KBM-7 (cell line): ENCODE measurements at regions not wholly inside any gene's neighbourhood (a gene's known extent, or its start where the extent isn't known, plus 50 kb on each side); places are given as distances from the start of the nearest gene placed in this dataset.
"Not testable (repeated sequence)": the region's sequence is repeated elsewhere in the genome, so short reads cannot be mapped to it uniquely, and the experiment has no call there.

ENCODE experiments used
- DNase-seq: peaks from one replicate; pipeline ENCODE4 v3.0.0-alpha.2; 2015
- in situ Hi-C: fragments of 300-500 bp; cut with MboI; formaldehyde crosslinking; loops from 2 replicates; pipeline ENCODE4 v1.14.3; 2020; ENCODE audit warnings: low sequenced_read_pairs, low pct_unique_long_range_greater_than_20kb, mixed read lengths

DNA sequence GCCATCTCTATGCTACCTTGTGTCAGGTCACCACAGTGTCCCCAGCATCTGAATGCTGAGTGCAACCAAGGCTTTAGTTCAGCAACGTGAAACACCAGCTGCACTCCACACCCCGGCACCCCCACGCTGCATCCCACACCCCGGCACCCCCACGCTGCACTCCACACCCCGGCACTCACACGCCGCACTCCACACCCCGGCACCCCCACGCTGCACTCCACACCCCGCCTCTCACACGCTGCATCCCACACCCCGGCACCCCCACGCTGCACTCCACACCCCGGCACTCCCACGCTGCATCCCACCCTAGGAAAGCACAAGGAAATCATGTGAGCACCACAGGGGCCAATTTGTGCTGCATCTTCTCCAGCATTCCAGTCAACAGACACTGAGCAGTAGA, 199.8 kb upstream of the FRG1 start:
- in situ Hi-C loops = no loop called here
- no peak for DNase-seq

DNA sequence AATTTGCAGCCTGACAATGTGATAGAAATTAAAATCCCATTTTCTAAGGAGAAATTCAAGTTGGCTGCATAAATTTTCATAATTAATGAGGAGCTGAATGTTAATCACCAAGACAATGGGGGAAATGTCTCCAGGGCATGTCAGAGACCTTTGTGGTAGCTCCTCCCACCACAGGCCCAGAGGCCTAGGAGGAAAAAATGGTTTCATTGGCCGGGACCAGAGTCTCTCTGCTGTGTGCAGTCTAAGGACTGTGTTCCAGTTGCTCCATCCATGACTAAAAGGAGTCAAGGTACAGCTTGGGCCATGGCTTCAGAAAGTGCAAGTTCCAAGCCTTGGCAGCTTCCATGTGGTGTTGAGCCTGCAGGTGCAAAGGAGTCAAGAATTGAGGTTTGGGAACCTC, 187.6 kb upstream of the FRG1 start:
- DNase-seq, in situ Hi-C loops: not testable (repeated sequence)

DNA sequence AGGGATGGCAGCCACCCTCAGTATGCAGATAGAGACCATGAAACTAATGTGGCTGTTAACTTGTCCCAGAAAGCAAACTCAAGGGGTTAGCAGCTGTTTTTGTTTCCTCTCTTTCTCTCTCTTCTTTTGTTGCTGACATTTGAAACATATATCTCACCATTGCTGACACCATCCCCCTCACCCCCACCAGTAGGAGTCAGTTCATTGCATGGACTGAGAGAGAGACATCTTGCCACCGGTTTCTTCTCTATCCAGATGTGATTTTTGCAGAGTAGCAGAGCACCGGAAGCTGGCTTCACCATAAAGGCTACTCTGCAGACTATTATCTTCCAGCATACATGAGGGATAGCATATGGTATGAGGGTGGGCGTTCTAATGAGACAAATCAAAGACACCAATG, 177.1 kb upstream of the FRG1 start:
- in situ Hi-C loops = no loop called here
- DNase-seq = no peak

DNA sequence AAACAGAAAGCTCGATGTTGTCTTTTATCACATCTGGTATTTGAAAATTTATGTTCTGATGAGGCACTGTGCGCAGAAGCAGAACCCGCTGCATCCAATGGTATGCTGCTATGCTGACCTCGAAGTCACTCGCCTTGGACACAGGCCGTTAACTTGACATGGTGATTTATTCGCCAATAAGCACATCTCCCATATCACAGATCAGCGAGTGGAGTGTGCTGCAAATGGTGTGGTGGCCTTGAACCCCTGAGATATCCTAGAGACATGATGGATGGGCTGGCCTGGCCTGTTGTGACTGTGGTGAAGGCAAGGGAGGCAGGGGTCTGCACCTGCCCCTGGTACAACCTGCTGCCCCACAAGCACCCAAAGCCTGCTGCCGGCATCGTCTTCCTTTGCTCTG, 175.4 kb upstream of the FRG1 start:
- DNase-seq = no peak
- in situ Hi-C loops = no loop called here

DNA sequence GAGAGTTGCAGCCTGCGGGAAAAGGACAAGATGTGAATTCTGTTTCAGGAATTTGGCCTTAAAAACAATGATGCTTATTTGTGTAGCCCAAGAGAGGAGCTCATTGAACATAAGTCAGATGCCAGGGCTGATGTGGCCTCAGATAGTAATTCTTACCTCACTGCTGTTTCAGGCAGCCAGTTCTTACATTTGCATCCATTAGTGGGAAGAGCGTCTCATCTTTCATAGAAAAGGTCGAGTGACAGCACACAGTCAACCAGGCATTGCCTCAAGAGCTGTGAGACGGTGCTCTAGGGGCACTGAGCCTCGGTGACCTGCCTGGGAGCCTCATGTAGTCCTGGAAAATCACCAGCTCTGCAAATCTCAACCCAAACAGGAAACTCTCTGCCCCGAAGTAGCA, 174.9 kb upstream of the FRG1 start:
- in situ Hi-C loops = no loop called here
- DNase-seq = no peak

DNA sequence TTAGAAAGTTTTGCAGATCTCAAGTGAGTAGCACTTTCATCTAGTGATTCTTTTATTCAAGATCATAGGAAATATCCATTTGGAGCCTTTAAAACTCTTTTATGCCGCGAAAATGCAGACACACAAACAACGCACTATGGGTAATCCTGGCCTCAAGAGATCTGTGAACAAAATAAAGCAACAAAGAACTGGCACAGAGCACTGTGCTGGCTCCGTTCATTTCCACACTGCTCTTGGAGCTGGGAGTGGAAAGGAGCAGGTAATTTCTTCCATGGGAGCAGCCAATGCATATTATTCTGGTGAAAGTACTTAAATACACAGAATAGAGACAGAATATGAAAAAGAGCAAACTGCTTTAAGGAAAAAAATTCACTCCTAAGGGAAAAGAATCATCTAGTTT, 172.7 kb upstream of the FRG1 start:
- no peak for DNase-seq
- in situ Hi-C loops = no loop called here

DNA sequence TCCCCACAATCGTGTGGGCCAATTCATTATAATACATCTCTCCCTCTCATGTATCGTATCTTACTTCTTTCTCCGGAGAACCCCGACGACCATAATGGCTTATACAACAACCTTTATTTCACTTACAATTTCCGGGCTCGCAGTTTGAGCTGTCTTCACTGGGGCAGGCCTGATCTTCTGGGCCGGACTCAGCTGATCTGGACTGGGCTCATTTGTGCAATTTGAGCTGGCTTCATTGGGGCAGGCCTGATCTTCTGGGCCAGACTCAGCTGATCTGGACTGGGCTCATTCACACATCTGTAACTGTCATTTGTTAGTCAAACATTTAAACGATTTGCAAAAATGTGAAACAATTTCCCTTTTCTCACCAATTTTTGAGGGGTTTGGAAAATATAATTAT, 171.5 kb upstream of the FRG1 start:
- no peak for DNase-seq
- in situ Hi-C loops = no loop called here

DNA sequence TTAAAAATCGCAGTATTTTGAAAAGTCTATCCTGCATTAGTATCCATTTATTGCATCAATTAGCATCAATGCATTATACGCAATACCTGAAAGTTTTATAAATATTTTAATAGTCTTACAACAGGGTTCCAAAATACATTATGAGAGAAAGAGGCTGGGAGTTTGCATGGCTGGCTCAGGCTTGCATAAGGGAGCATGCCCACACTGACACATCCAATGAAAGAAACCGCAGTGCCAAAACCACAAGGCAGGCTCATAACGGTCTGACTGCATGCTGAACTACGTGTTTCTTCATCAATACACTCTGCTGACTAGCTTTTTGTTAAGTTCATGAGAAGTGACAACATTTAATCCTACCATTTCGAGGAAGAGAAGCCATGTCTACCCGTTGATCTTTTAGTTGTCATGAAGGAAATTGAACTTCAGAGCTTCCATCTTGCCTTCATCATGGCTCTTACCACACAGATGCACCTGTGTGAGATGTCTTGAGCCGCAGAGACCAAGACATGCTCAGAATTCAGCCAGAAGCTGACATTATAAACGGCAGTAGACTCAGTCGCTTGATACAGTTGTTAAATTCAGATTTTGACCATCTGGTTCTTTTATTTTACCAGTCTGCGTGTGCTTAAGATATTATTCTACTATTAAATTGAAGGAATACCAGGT, 168.8 kb upstream of the FRG1 start:
- DNase-seq = peak; percentile 78
- in situ Hi-C loops = no loop called here

DNA sequence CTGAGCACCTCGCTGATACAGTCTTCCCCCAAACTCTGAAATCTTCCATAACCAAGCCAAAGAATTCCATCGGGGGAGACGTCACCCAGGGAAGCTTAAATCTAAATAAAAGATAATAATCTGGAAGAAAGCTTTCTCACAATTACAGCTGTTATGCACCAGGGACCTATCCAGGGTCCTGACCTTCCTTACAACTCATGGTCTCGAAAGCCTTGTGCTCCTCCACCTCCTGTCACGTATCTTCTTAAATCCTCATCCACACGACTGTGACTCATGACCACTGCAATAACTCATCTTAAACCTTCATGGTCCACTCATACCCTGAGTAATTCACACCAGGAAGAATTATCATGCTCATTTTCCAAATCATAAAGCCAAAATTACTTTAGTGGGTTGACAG, 166.8 kb upstream of the FRG1 start:
- DNase-seq = peak; percentile 27
- in situ Hi-C loops = no loop called here

DNA sequence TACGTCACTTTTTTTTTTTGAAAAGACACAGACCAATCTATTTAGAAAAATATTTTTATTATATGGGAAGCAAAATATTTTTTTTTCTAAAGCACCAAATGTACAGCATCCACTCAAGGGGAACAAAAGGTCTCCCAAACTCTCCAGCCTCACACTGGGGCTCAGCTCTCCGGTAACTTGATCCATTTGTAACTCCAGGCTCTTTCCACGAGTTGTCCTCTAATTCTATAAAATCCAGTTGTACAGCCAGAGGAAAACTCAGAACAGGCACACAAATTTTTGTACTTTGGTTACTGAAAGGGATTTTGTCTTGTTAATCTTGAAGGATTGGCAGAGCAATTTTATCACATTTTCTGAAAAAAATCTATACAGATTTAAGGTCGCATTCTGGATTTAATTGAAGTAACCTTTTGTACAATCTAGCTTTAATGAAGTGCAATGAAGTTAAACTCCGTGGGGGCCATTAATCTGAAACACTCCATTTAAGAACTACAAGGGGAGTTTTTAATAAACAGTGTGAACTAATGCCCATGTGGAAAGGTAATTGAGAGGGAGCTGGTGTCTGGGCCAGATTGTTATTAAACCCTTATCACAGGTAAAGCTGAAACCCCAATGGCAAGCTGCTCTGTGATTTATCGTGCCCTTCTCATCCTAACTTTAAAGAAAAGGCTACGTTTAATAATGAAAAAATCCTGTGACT, 161.2 kb upstream of the FRG1 start:
- in situ Hi-C loops = no loop called here
- no peak for DNase-seq

DNA sequence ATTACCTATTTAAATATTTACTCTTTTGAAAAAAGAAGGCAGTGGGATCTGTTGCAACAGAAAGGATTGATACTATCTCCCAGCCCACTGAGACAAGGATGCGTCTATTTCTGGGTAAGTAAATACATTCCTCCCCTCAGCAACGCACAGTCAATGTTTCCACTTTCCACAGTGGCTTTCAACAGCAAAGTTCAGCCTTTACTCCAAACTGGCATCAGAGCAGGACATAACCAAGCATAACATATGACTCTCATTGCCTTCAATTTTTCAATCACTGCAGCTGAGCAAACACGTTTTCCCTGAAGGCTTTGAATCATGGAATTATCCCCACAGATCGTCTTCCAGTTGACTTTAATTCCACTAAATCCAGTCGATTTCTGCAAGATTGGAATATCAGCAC, 160.3 kb upstream of the FRG1 start:
- DNase-seq = no peak
- in situ Hi-C loops = no loop called here

DNA sequence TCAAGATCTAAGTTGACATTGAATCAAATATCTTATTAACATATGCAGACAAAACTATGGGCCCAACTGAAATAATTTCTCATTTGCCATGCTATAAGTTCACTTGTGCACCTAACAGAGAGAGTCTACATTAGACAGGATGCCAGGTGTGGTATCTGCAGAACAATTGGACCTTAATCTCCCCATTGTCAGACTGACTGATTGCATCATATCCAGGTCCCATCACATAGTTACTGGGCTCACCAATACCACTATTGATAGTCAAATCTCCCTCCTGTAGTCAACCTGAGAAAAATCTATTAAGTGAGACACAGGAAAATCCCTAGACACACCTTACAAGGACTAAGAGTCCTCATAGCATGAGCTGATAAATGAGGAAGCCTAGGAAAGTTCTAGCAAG, 156.0 kb upstream of the FRG1 start:
- in situ Hi-C loops = no loop called here
- DNase-seq = no peak

DNA sequence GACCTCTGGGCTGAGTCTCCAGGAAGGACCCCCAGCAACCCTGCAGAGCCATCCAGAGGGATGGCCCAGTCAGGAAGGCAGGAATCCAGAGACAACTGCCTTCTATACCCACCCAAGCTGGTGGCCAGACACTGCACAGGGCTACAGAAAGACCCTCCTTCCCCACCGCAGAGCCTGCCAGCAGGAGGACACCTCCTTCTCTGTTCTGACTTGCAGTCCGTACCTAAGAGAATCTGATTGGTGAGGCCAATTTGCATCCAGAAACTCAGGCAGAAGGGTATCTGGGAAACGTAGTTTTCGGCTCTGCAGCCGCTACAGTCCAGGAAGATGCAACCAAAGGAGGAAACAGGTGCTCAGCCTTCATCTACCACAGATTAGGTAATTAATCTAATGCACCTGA, 155.4 kb upstream of the FRG1 start:
- in situ Hi-C loops = no loop called here
- DNase-seq = no peak

DNA sequence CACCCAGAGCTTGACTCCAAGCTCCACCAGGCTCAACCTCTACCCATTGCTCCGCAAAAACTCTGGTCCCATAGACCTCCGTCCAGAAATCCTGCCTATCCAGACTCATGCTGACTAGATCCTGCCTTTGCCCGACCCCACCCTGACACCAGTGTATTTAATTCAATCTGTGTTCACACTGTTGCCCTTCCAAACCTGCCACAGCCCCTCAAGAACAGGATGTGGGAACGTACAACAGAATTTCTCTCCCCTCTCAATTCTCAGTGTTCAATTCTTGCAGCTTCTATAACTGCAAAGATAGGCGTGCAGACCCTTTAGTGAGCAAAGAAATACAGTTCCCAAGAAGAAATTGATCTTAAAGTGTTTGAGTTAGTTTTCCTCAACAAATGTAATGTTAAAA, 154.2 kb upstream of the FRG1 start:
- in situ Hi-C loops = no loop called here
- DNase-seq = no peak

DNA sequence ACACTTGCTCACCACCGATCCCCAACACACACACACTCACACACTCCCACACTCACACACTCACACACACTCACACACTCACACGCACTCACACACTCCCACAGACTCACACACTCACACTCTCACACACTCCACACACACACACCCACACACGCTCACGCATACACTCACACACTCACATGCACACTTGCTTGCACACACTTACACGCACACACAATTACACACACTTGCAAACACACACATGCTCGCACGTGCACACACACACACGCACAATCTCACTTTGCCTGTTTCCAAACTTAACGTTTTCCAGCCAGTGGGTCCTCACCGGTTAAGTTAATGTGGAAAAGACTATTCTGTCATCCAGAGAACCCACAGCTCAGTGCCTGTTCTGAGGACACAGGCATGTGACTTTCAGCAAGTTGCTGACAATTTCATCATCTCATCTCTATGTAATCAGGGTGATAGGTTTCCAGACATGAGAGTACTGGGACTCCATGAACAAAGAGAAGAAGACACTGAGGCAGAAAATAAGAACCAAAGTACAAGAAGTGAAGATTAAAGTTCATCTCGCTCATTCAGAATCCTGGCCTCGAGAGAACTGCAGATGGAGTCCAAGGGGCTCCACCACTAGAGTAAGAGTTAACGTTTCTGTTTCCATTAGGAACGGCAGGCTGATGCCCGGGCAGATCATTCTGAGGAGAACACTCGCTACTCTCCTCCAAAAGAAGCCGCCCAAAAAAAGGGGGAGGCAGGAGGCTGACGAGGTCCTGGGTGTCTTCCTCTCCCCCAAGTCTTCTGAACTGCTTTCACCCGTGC, 153.2 kb upstream of the FRG1 start:
- in situ Hi-C loops = no loop called here
- DNase-seq = no peak

DNA sequence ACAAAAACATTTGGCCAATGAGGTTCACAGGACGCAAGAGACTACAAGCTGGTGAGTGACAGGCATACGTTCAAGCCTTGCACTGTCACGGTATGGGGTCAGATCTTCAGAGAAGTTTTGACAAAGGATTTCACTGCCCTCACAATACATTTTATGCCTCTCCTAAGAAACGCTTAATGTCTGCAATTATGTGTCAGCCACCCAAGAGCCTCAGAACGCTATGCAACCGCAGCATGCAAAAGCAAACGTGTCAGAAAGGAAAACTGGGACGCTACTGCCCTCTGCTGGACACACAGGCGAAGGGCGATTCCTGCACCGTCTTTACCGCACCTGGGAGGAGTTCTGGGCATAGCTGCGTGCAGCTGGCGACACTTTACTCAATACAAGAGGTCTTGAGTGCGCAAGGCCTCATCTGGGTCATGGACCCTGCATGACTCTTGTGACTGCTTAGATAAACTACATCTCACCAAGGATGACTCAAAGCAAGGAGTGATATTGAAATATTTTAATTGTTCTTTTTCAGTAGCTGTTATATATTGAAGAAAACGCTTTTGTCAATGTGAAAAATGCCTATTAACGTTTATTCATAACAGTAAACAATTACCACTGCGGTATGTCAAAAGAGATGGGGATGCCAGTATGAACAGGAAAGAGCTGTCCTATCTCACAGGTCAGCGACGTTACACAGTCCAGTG, 147.6 kb upstream of the FRG1 start:
- peak; percentile 93 for DNase-seq
- in situ Hi-C loops = no loop called here

DNA sequence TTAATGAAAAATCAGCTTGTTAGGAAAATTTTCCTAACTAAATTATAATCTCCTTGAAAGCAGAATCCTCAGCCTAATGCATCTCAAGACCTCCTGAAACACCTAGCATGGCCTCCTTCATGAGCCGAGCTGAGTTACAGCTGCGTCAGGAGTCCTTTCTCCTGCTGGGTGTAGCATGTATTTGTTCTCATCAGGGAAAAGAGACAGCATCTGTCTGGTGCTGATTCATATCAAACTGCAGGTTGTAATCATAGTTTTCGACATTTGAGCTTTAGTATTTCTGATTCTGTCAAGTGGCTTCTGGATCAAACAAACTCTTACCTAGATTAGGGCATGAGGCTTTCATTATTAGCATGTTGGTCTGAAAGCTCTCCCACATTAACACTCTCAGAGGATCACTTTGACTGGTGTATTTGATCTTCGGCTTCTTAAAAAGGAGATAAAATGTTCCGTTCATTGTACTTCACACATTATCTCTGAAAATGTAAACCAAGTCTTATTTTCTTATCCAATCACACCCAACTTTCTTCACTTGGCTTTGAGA, 140.1 kb upstream of the FRG1 start:
- in situ Hi-C loops = no loop called here

DNA sequence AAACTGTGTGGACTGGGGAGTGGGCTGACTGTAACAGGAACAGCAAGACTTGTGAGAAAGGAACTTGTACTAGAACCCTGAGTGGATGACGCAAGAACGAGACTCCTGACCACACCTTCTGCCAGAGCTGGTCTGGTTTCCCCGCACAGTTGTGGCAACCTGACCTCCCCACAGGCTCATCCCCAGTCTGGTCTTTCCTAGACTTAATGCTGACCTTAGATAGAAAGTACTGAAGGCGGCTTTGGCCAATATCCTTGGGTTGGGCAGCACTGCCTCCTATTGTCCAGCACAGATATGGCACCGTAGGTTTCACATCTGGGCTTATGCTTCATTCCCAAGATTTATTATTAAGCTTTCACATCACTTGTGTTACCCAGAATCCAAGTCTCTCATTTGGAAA, 137.8 kb upstream of the FRG1 start:
- peak; percentile 30 for DNase-seq
- in situ Hi-C loops = no loop called here

More for the DNA sequence above, 140.1 kb upstream of the FRG1 start:
- no peak for DNase-seq

DNA sequence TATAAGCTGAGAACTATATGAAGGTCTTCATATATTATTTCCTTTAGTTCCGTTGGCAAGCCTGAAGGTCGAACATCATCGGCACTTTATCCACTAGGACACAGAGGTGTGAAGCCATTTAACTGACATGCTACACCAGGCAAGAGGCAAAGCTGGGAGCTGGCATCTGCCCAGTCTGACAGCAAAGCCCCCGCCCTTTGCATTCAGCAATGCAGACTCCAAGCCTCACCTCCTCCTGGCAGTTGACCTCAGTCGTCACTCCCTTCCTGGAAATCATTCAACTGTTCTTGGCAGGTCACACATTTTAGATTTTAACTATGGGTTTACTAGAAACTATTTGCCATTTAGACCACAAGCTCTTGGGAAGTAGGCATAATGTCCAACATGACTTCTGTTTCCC, 135.8 kb upstream of the FRG1 start:
- in situ Hi-C loops = no loop called here

DNA sequence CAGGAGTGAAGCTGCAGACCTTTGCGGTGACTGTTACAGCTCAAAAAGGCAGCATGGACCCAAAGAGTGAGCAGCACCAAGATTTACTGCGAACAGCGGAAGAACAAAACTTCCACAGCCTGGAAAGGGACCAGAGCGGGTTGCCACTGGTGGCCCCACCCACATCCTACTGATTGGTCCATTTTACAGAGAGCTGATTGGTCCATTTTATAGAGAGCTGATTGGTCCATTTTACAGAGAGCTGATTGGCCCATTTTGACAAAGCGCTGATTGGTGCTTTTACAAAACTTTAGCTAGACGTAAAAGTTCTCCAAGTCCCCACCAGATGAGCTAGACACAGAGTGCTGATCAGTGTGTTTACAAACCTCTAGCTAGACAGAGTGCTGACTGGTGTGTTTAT, 134.2 kb upstream of the FRG1 start:
- no peak for DNase-seq
- in situ Hi-C loops = no loop called here

More for the DNA sequence above, 135.8 kb upstream of the FRG1 start:
- no peak for DNase-seq
